ENCODE measurements at regions not wholly inside any gene's neighbourhood (a gene's known extent, or its start where the extent isn't known, plus 50 kb on each side); places are given as distances from the start of the nearest gene placed in this dataset.

DNA sequence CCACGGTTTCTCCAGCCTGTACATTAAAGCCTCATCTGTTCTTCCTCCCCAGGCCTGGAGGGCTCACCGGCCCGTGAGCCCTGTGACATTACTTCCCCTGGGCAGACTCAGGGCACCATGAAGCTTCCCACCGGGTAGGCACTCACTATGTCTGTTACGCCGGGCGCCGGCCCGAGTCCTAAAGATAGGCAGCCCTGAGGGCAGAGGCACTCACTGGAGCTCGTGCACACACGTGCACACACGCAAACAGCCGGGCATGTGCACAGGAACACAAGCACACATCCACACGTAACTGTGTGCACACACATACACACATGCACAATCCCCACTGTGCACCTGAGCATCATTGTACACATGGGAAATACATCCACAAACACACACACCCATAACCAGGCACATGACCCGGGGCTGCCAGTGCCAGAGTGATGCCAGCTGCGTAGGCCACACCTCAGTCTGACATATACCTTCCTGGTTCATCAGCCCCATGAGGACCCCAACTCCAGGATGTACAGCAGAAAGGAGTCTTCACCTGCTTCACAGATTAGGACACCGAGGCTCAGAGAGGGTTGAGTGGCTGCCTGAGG lies 83.7 kb downstream of the YTHDF1 start:
- no peak overlapping the region for H3K27ac ChIP-seq
- TF ChIP-seq CTCF (IDR thresholded peaks at IDR 0.05) (no peak), ZFX (IDR thresholded peaks at IDR 0.05; ENCODE audit: borderline replicate concordance) (no peak)

DNA sequence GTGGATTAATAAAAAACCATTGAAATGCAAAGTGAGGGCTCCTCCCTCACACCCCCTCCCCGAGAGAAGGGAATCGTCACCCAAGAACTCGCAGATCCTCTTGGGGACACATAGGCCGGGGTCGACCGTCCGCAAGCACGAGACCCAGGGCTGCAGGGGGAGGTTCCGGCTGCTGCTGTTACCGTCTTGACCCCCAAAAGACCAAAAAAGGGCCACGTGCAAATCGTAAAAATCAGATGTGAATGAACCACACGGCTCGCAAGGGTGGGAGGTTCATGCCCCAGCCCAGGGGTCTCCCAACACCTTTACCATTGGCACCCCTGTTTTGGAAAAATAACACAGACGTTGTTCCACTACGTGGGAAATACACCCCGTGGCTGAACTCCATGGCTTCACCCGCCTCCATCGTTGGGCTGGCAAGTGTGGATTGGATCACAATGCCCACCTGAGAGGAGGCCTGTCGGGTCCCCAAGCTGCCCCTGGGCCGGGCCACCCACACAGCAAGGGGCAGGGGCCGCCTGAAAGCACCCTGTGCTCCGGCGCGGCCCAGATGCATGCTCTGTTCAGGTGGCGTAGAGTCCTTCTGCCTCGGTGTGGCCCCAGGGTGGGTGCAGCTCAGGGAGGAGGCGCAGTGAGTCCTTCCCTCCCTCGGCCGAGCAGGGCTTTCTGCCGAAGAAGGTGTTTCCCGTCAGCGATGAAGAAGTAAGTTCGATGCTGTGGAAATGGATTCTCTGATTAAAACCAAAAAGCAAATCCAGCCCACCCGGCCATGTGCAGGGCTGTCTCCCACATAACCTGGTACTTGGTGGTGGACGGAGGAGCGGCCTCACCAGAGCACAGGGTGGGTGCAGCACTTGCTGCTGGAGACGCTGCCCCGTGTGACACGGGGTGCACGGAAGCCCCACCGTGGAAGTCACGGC lies 85.0 kb downstream of the YTHDF1 start:
- TF ChIP-seq ZFX (IDR thresholded peaks at IDR 0.05; ENCODE audit: borderline replicate concordance) = no peak
- TF ChIP-seq CTCF (IDR thresholded peaks at IDR 0.05) = no peak

GRCh38 chr20:63129991-63130657 lies 85.8 kb downstream of the YTHDF1 start:
- no peak for TF ChIP-seq ZFX (IDR thresholded peaks at IDR 0.05; ENCODE audit: borderline replicate concordance)
- no peak for TF ChIP-seq CTCF (IDR thresholded peaks at IDR 0.05)
- no peak overlapping the region for H3K27ac ChIP-seq

More for the DNA sequence above, 85.0 kb downstream of the YTHDF1 start:
- H3K27ac ChIP-seq = no peak overlapping the region

GRCh38 chr20:63129376-63129965 lies 86.5 kb downstream of the YTHDF1 start:
- TF ChIP-seq ZFX (IDR thresholded peaks at IDR 0.05; ENCODE audit: borderline replicate concordance) = no peak
- TF ChIP-seq CTCF (IDR thresholded peaks at IDR 0.05) = no peak
- H3K27ac ChIP-seq = no peak overlapping the region

GRCh38 chr20:63128956-63129355 lies 87.0 kb downstream of the YTHDF1 start:
- no peak for TF ChIP-seq CTCF (IDR thresholded peaks at IDR 0.05)
- TF ChIP-seq ZFX (IDR thresholded peaks at IDR 0.05; ENCODE audit: borderline replicate concordance) = no peak
- no peak overlapping the region for H3K27ac ChIP-seq

- no peak overlapping the region for H3K27ac ChIP-seq
- TF ChIP-seq ZFX (IDR thresholded peaks at IDR 0.05; ENCODE audit: borderline replicate concordance) (no peak), CTCF (IDR thresholded peaks at IDR 0.05) (no peak)
These were observed 87.6 kb downstream of the YTHDF1 start for GRCh38 chr20:63128367-63128766.

All from 22Rv1 (cell line).